DOHH2 (cell line): ENCODE measurements at regions not wholly inside any gene's neighbourhood (a gene's known extent, or its start where the extent isn't known, plus 50 kb on each side); places are given as distances from the start of the nearest gene placed in this dataset.

Experiments used
- H3F3A ChIP-seq: fragments of 200-600 bp; sonication (generic), shearing (Covaris generic); 2 replicates; pipeline ENCODE4 v1.6.0; 2016; ENCODE audit warnings: antibody characterized with exemption, mild to moderate bottlenecking; ENCODE audit not compliant: control insufficient read depth, insufficient read depth
- H3K27ac ChIP-seq: fragments of 200-600 bp; sonication (generic); 2 replicates; pipeline ENCODE4 v1.5.1; 2014; ENCODE audit warnings: low read depth, mild to moderate bottlenecking, low read length, moderate library complexity
- H3K27me3 ChIP-seq: fragments of 200-600 bp; sonication (generic); 2 replicates; pipeline ENCODE4 v1.6.1; 2014; ENCODE audit warnings: mild to moderate bottlenecking, low read length, mixed read lengths; ENCODE audit not compliant: control insufficient read depth
- H3K36me3 ChIP-seq: fragments of 200-600 bp; sonication (generic); 2 replicates; pipeline ENCODE4 v1.6.1; 2014; ENCODE audit warnings: mild to moderate bottlenecking, low read length, moderate library complexity, mixed read lengths; ENCODE audit not compliant: control insufficient read depth
- H3K4me1 ChIP-seq: fragments of 200-600 bp; sonication (generic); 2 replicates; pipeline ENCODE4 v1.6.1; 2014; ENCODE audit warnings: mild to moderate bottlenecking, low read length, mixed read lengths; ENCODE audit not compliant: control insufficient read depth
- H3K4me2 ChIP-seq: fragments of 200-600 bp; sonication (generic); 2 replicates; pipeline ENCODE4 v1.6.0; 2014; ENCODE audit warnings: mild to moderate bottlenecking, low read length, moderate library complexity
- H3K4me3 ChIP-seq: fragments of 200-600 bp; sonication (generic); 2 replicates; pipeline ENCODE4 v1.5.1; 2014; ENCODE audit warnings: mild to moderate bottlenecking, low read length, mixed read lengths
- H3K79me2 ChIP-seq: fragments of 200-600 bp; sonication (generic); 2 replicates; pipeline ENCODE4 v1.6.1; 2014; ENCODE audit warnings: mild to moderate bottlenecking, low read length, mixed read lengths; ENCODE audit not compliant: control insufficient read depth
- H3K9me2 ChIP-seq: fragments of 200-600 bp; sonication (generic); replicated peaks from 2 replicates; pipeline ENCODE4 v1.6.1; 2014; ENCODE audit warnings: mild to moderate bottlenecking, low read length, mixed read lengths; ENCODE audit not compliant: control insufficient read depth
- H3K9me3 ChIP-seq: fragments of 200-600 bp; sonication (generic); 2 replicates; pipeline ENCODE4 v1.6.1; 2014; ENCODE audit warnings: antibody characterized with exemption, low read length, mixed read lengths; ENCODE audit not compliant: control insufficient read depth, insufficient read depth
- H4K20me1 ChIP-seq: fragments of 200-600 bp; sonication (generic); 2 replicates; pipeline ENCODE4 v1.6.0; 2014; ENCODE audit warnings: low read depth, mild to moderate bottlenecking, antibody characterized with exemption, low read length, moderate library complexity; ENCODE audit not compliant: control insufficient read depth, insufficient read depth
- EZH2phosphoT487 ChIP-seq: fragments of 200-600 bp; sonication (generic); IDR thresholded peaks from 2 replicates; pipeline ENCODE4 v1.6.1; 2017; ENCODE audit warnings: borderline replicate concordance, mild to moderate bottlenecking, antibody characterized with exemption, low read length, moderate library complexity, mixed read lengths
- TF ChIP-seq, protein P1 (sequence below): fragments of 200-600 bp; sonication (generic); IDR thresholded peaks from one replicate; pipeline ENCODE4 v1.5.1; 2014; ENCODE audit warnings: antibody characterized with exemption, mild to moderate bottlenecking, low read depth, low read length; ENCODE audit not compliant: poor library complexity, severe bottlenecking

DNA sequence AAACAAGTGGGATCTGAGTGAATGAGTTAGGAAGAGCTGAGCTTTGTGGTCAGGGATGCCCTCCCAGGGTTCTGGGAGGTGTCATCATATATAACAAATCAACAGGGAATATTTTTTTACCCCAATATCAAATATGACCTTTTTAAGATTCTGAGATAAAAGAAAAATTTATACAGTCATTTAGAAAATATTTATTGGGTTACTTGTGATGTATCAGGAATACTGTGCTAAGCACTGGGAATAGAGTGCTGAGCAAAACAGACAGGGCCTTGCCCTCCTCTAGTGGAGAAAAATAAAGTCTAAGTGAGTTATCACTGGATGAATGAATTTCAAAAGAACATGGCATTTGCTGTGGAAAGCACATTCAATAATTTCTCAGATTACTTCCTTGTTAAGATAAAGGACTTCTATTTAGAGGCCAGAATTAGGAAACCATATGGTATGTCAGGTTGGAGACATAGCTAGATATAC, 102.9 kb downstream of the BOD1 start:
- H3K4me2 ChIP-seq = no peak overlapping the region
- no peaks in the 10 kb centered on the region for H3K9me3 ChIP-seq
- no peaks in the 10 kb centered on the region for H4K20me1 ChIP-seq
- no peaks in the 10 kb centered on the region for H3K79me2 ChIP-seq
- H3K36me3 ChIP-seq = no peaks in the 10 kb centered on the region
- H3K9me2 ChIP-seq = no peaks in the 10 kb centered on the region
- no peaks in the 10 kb centered on the region for H3F3A ChIP-seq
- no peak overlapping the region for H3K27ac ChIP-seq
- no peaks in the 10 kb centered on the region for H3K4me1 ChIP-seq
- TF ChIP-seq EZH2phosphoT487 = no peak
- TF ChIP-seq, protein P1, sequence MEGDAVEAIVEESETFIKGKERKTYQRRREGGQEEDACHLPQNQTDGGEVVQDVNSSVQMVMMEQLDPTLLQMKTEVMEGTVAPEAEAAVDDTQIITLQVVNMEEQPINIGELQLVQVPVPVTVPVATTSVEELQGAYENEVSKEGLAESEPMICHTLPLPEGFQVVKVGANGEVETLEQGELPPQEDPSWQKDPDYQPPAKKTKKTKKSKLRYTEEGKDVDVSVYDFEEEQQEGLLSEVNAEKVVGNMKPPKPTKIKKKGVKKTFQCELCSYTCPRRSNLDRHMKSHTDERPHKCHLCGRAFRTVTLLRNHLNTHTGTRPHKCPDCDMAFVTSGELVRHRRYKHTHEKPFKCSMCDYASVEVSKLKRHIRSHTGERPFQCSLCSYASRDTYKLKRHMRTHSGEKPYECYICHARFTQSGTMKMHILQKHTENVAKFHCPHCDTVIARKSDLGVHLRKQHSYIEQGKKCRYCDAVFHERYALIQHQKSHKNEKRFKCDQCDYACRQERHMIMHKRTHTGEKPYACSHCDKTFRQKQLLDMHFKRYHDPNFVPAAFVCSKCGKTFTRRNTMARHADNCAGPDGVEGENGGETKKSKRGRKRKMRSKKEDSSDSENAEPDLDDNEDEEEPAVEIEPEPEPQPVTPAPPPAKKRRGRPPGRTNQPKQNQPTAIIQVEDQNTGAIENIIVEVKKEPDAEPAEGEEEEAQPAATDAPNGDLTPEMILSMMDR = no peak
- H3K4me3 ChIP-seq = no peak overlapping the region
- peaks cover 4% of the 10 kb centered on the region; the same call in 1 of the 2 replicates for H3K27me3 ChIP-seq

DNA sequence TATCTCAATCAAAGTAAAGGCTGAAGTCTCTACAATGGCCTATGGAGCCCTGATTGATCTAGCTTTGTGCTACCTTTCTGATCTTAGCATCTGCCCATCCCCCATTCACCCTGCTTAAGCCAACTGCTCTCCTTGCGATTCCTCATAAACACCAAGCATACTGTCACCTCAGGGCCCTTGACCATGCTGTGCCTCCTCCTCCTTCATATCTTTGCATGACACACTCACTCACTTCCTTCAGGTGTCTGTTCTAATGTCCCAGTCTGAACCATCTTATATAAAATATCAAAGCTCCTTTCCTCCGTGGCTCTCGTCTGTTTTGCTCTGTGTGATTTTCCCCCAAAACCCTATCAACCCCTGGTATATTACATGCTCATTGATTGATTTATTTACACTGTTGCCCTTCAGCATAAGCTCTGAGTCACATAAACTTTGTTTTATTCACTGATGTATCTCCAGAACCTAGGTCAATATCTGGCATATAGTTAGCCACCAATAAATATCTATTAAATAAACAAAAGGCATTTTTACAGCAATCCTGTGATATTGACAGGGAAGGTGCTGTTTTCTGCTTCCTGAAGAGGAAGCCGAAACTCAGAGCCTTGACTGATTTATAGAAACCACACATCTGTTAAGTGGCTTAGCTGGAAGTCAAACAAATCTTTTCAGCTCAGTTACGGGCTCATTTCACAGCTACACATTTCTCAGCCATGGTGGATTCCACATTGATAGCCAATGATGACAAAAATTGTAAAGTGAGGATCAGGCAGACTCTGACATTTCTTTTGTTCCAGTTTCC, 103.6 kb downstream of the BOD1 start:
- Histone ChIP-seq H3K9me3 (no peaks in the 10 kb centered on the region), H4K20me1 (no peaks in the 10 kb centered on the region), H3K9me2 (no peaks in the 10 kb centered on the region), H3K4me3 (no peak overlapping the region), H3K4me2 (no peak overlapping the region), H3K79me2 (no peaks in the 10 kb centered on the region), H3K4me1 (no peaks in the 10 kb centered on the region), H3K27ac (no peak overlapping the region), H3K36me3 (no peaks in the 10 kb centered on the region), H3K27me3 (peaks cover 4% of the 10 kb centered on the region; the same call in 1 of the 2 replicates), H3F3A (no peaks in the 10 kb centered on the region)
- TF ChIP-seq EZH2phosphoT487 = no peak
- TF ChIP-seq, protein P1 = no peak

DNA sequence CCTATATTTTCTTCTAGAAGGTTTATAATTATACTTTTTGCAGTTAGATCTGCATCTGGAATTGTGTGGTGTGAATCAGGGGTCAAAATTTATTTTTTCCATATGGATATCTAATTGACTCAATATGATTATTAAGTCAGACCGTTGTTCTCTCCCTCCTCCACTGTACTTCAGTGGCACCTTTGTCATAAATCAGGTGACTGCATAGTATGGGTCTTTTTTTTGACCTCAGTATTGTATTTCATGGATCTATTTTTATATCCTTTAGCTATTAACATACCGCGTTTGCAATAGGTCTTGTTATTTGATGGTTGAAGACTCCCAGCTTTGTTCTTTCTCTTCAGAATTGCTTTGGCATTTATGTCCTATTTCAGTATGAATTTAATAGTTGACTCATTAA, 107.4 kb downstream of the BOD1 start:
- H3K27me3 ChIP-seq = peaks cover 4% of the 10 kb centered on the region; the same call in 1 of the 2 replicates
- H3K9me3 ChIP-seq = no peaks in the 10 kb centered on the region
- no peaks in the 10 kb centered on the region for H4K20me1 ChIP-seq
- no peaks in the 10 kb centered on the region for H3F3A ChIP-seq
- no peak overlapping the region for H3K27ac ChIP-seq
- TF ChIP-seq, protein P1 = no peak
- no peak for TF ChIP-seq EZH2phosphoT487
- no peaks in the 10 kb centered on the region for H3K79me2 ChIP-seq
- no peak overlapping the region for H3K4me3 ChIP-seq
- H3K4me1 ChIP-seq = no peaks in the 10 kb centered on the region
- H3K36me3 ChIP-seq = no peaks in the 10 kb centered on the region
- no peaks in the 10 kb centered on the region for H3K9me2 ChIP-seq
- H3K4me2 ChIP-seq = no peak overlapping the region
